ENCODE measurements at regions not wholly inside any gene's neighbourhood (a gene's known extent, or its start where the extent isn't known, plus 50 kb on each side); places are given as distances from the start of the nearest gene placed in this dataset.

DNA sequence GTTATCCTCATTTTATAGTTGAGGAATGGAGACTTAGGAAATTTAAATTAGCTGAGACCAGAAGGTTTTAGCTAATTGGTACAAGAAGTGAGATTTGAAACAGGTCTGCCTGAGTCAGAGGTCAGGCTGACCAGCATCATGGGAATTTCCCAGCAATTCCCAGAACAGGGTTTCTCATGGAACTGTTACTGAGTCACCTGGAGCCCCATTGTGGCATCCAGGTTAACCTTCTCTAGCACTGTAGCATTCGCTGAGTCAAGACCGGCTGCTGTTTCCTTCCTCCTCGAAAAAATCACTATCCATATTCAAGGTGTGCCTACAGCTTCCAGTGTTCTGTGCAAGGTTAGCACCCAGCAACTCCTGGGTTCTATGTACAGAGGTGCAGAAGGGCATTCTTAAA, 238.0 kb upstream of the MAN1A1 start:
- H3K79me2 ChIP-seq (ENCODE audit: insufficient read depth, low read length) = no peaks in the 10 kb centered on the region
- no peak for DNase-seq (ENCODE audit: low spot score)
- intact Hi-C loops (cut with micrococcal nuclease; ENCODE audit: unreplicated experiment) = no loop called here
- POLR2A ChIA-PET = no interaction called here
- BruUV-seq (replicated peaks) = no TSS peak
- no peaks in the 10 kb centered on the region for H3K9me3 ChIP-seq (ENCODE audit: low read length)
- H4K20me1 ChIP-seq (ENCODE audit: insufficient read depth, low read length) = no peaks in the 10 kb centered on the region
- H3K27ac ChIP-seq (ENCODE audit: extremely low read length, insufficient read depth, low read length) = no peak overlapping the region
- no peak for FAIRE-seq
- no peak overlapping the region for H3K4me3 ChIP-seq (replicated peaks in 1 of 3; ENCODE audit: insufficient read depth in 1 of 3, low read depth in 2 of 3, low read length in 3 of 3)
- H3K36me3 ChIP-seq (replicated peaks in 1 of 2; ENCODE audit: control insufficient read depth in 1 of 2, insufficient read depth in 2 of 2, low read length in 2 of 2) = no peaks in the 10 kb centered on the region
- TF ChIP-seq NPAS2 (CRISPR knock-in tag; IDR thresholded peaks at IDR 0.05; ENCODE audit: borderline replicate concordance) (no peak), ZNF569 (CRISPR knock-in tag; IDR thresholded peaks at IDR 0.05; ENCODE audit: borderline replicate concordance) (no peak), ZNF775 (CRISPR knock-in tag; IDR thresholded peaks at IDR 0.05; ENCODE audit: borderline replicate concordance) (no peak), ZNF329 (CRISPR knock-in tag; IDR thresholded peaks at IDR 0.05; ENCODE audit: low read depth) (no peak)
- TF ChIP-seq, protein P1, sequence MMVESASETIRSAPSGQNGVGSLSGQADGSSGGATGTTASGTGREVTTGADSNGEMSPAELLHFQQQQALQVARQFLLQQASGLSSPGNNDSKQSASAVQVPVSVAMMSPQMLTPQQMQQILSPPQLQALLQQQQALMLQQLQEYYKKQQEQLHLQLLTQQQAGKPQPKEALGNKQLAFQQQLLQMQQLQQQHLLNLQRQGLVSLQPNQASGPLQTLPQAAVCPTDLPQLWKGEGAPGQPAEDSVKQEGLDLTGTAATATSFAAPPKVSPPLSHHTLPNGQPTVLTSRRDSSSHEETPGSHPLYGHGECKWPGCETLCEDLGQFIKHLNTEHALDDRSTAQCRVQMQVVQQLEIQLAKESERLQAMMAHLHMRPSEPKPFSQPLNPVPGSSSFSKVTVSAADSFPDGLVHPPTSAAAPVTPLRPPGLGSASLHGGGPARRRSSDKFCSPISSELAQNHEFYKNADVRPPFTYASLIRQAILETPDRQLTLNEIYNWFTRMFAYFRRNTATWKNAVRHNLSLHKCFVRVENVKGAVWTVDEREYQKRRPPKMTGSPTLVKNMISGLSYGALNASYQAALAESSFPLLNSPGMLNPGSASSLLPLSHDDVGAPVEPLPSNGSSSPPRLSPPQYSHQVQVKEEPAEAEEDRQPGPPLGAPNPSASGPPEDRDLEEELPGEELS (CRISPR knock-in tag; IDR thresholded peaks at IDR 0.05) = no peak
- ATAC-seq = no peak
- no peaks in the 10 kb centered on the region for H3K27me3 ChIP-seq (ENCODE audit: control insufficient read depth in 1 of 2, insufficient read depth in 2 of 2, low read length in 2 of 2)
- no peak overlapping the region for H3K9ac ChIP-seq (ENCODE audit: insufficient read depth, low read depth, low read length)
- in situ Hi-C loops (cut with HindIII; ENCODE audit: extremely low pct_ligation_motif_present, low pct_unique_long_range_greater_than_20kb) = no loop called here
- CTCF ChIA-PET (ENCODE audit: low intra/inter-chr PET ratio, low total read pairs) = no interaction called here
- no peaks in the 10 kb centered on the region for H3K4me1 ChIP-seq (ENCODE audit: insufficient read depth, low read length)
- no peak overlapping the region for H3K4me2 ChIP-seq (ENCODE audit: low read depth, low read length)
- H2AFZ ChIP-seq (ENCODE audit: low read length) = no peak overlapping the region
- 32% methylated on average over 3 of the region's 3 CpGs for WGBS (ENCODE audit: low lambda C conversion rate)

DNA sequence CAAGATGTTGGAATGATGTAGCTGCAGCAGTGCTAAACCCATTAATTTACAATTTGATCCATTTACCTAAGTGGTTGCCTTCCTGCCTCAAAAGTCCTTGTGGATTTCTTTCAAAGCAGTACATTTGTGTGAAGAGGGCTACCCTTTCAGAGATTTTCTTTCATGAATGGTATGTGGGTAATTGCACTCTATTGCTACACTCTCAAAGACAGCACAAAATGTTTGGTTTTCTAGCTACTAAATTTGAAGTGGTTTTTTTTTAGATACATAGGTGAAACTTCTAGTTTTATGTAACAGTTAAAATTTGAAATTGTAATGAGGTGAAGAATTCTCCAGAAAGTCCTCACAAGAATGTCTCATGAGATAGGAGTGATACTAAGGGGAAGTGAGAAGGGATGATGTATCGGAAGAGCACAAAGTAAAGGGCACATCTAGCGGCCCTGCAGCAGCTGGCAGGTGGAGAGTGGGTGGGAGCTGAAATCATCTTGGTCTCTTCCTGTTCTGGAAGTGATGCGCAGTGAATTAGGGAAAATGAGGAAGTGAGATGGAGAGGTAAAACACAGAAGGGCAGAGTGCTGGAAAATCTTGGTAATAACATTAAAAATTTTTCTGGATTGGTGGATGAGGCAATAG, 236.8 kb upstream of the MAN1A1 start:
- Histone ChIP-seq H3K4me3 (replicated peaks in 1 of 3; ENCODE audit: insufficient read depth in 1 of 3, low read depth in 2 of 3, low read length in 3 of 3) (no peak overlapping the region), H3K79me2 (ENCODE audit: insufficient read depth, low read length) (no peaks in the 10 kb centered on the region), H3K4me1 (ENCODE audit: insufficient read depth, low read length) (no peaks in the 10 kb centered on the region), H3K36me3 (replicated peaks in 1 of 2; ENCODE audit: control insufficient read depth in 1 of 2, insufficient read depth in 2 of 2, low read length in 2 of 2) (no peaks in the 10 kb centered on the region), H3K4me2 (ENCODE audit: low read depth, low read length) (no peak overlapping the region), H2AFZ (ENCODE audit: low read length) (no peak overlapping the region), H4K20me1 (ENCODE audit: insufficient read depth, low read length) (no peaks in the 10 kb centered on the region), H3K9ac (ENCODE audit: insufficient read depth, low read depth, low read length) (no peak overlapping the region), H3K27me3 (ENCODE audit: control insufficient read depth in 1 of 2, insufficient read depth in 2 of 2, low read length in 2 of 2) (no peaks in the 10 kb centered on the region), H3K9me3 (ENCODE audit: low read length) (no peaks in the 10 kb centered on the region), H3K27ac (ENCODE audit: extremely low read length, insufficient read depth, low read length) (no peak overlapping the region)
- intact Hi-C loops (cut with micrococcal nuclease; ENCODE audit: unreplicated experiment) (no loop called here), in situ Hi-C loops (cut with HindIII; ENCODE audit: extremely low pct_ligation_motif_present, low pct_unique_long_range_greater_than_20kb) (no loop called here)
- FAIRE-seq = no peak
- ATAC-seq = no peak
- ChIA-PET POLR2A (no interaction called here), CTCF (ENCODE audit: low intra/inter-chr PET ratio, low total read pairs) (no interaction called here)
- 30% methylated on average over 3 of the region's 3 CpGs for WGBS (ENCODE audit: low lambda C conversion rate)
- DNase-seq (ENCODE audit: low spot score) = no peak
- no TSS peak for BruUV-seq (replicated peaks)
- TF ChIP-seq REXO4 (CRISPR knock-in tag; IDR thresholded peaks at IDR 0.05; ENCODE audit: borderline replicate concordance) (no peak), FOXK1 (CRISPR knock-in tag; IDR thresholded peaks at IDR 0.05; ENCODE audit: borderline replicate concordance, low read depth) (no peak), IRF9 (CRISPR knock-in tag; IDR thresholded peaks at IDR 0.05; ENCODE audit: borderline replicate concordance) (no peak), BCLAF1 (IDR thresholded peaks at IDR 0.05) (no peak)
